ENCODE measurements at regions not wholly inside any gene's neighbourhood (a gene's known extent, or its start where the extent isn't known, plus 50 kb on each side); places are given as distances from the start of the nearest gene placed in this dataset.
"Not testable (repeated sequence)": the region's sequence is repeated elsewhere in the genome, so short reads cannot be mapped to it uniquely, and the experiment has no call there.

DNA sequence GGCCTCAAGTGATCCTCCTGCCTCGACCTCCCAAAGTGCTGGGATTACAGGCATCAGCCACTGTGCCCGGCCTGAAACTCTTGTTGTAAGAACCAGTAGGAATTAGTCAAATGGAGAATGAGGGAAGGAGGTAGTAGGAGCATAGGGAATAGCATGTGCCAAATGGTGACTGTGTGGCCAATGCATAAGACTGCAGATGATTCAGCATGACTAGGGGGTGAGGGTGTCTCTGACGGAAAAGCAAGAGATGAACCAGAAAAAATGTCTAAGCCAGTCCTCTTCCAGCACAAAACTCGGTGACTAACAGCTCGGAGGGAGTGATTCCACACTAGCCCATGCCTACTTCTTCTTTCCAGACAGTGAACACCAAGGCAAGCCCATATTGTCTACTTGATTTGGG is 58.2 kb upstream of the DUSP21 start:
- Histone ChIP-seq H3K27me3 (no peaks in the 10 kb centered on the region), H3K4me3 (no peak overlapping the region), H3K27ac (no peak overlapping the region), H3K9me3 (no peaks in the 10 kb centered on the region), H3K36me3 (no peaks in the 10 kb centered on the region), H3K4me1 (no peaks in the 10 kb centered on the region)
- TF ChIP-seq POLR2AphosphoS5 (IDR thresholded peaks at IDR 0.05; ENCODE audit: insufficient read depth in 1 of 2, low read depth in 1 of 2) (no peak), POLR2A (IDR thresholded peaks at IDR 0.05) (no peak)
- TF ChIP-seq, protein P1, sequence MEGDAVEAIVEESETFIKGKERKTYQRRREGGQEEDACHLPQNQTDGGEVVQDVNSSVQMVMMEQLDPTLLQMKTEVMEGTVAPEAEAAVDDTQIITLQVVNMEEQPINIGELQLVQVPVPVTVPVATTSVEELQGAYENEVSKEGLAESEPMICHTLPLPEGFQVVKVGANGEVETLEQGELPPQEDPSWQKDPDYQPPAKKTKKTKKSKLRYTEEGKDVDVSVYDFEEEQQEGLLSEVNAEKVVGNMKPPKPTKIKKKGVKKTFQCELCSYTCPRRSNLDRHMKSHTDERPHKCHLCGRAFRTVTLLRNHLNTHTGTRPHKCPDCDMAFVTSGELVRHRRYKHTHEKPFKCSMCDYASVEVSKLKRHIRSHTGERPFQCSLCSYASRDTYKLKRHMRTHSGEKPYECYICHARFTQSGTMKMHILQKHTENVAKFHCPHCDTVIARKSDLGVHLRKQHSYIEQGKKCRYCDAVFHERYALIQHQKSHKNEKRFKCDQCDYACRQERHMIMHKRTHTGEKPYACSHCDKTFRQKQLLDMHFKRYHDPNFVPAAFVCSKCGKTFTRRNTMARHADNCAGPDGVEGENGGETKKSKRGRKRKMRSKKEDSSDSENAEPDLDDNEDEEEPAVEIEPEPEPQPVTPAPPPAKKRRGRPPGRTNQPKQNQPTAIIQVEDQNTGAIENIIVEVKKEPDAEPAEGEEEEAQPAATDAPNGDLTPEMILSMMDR (IDR thresholded peaks at IDR 0.05) = no peak
- intact Hi-C loops (cut with DNase I) = no loop called here
- DNase-seq (ENCODE audit: extremely low spot score in 2 of 2) = no peak

DNA sequence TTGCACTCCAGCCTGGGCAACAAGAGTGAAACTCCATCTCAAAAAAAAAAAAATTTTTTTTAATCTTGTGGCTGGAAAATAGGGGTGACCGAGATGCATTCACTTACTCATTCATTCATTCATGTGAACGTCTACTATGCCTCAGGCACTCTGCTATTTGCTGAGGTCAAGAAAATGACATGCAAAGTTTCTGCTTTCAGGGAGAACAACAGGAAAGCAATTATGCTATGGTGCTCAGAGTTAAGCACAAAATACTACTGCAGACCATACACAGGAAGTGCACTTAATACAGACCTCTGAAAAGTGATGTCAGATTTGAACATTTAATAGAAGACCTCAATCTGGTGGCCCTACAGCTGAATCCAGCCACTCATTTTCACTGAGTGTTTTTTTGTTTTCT is 59.6 kb upstream of the DUSP21 start:
- H3K27me3 ChIP-seq = no peaks in the 10 kb centered on the region

DNA sequence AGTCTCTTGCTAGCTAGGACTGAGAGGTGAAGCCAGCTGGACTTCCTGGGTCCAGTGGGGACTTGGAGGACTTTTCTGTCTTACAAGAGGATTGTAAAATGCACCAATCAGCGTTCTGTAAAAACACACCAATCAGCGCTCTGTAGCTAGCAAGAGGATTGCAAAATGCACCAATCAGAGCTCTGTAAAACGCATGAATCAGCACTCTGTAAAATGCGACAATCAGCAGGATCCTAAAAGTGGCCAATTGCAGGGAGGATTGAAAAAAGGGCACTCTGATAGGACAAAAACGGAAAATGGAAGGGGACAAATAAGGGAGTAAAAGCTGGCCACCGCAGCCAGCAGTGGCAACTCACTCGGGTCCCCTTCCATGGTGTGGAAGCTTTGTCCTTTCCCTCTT is 65.6 kb upstream of the DUSP21 start:
- Histone ChIP-seq H3K4me3 (no peak overlapping the region), H3K9me3 (no peaks in the 10 kb centered on the region), H3K27ac (no peak overlapping the region), H3K27me3 (no peaks in the 10 kb centered on the region), H3K4me1 (no peaks in the 10 kb centered on the region), H3K36me3 (no peaks in the 10 kb centered on the region)
- intact Hi-C loops (cut with DNase I) = no loop called here
- no peak for TF ChIP-seq POLR2A (IDR thresholded peaks at IDR 0.05)
- no peak for TF ChIP-seq POLR2AphosphoS5 (IDR thresholded peaks at IDR 0.05; ENCODE audit: insufficient read depth in 1 of 2, low read depth in 1 of 2)
- TF ChIP-seq, protein P1 (IDR thresholded peaks at IDR 0.05) = no peak
- DNase-seq (ENCODE audit: extremely low spot score in 2 of 2) = no peak

More for the DNA sequence above, 59.6 kb upstream of the DUSP21 start:
- Histone ChIP-seq H3K4me1 (no peaks in the 10 kb centered on the region), H3K9me3 (no peaks in the 10 kb centered on the region), H3K36me3 (no peaks in the 10 kb centered on the region), H3K4me3 (no peak overlapping the region), H3K27ac (no peak overlapping the region)
- no peak for DNase-seq (ENCODE audit: extremely low spot score in 2 of 2)
- intact Hi-C loops (cut with DNase I) = no loop called here
- TF ChIP-seq POLR2A (IDR thresholded peaks at IDR 0.05) (no peak), POLR2AphosphoS5 (IDR thresholded peaks at IDR 0.05; ENCODE audit: insufficient read depth in 1 of 2, low read depth in 1 of 2) (no peak)
- TF ChIP-seq, protein P1 (IDR thresholded peaks at IDR 0.05) = no peak

DNA sequence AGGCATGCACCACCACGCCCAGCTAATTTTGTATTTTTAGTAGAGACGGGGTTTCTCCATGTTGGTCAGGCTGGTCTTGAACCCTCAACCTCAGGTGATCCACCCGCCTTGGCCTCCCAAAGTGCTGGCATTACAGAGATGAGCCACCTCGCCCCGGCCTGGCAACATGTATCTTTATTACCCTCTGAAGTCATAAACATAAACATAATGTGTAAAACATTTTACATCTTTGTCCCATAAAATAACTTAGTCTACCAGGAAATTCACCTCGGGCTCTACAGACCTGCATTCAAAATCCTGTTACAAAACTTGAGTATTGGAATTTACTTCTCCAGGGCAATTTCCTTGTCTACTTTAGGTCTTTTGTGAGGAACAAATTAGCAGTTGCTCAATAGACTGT is 68.1 kb upstream of the DUSP21 start:
- Histone ChIP-seq H3K4me3 (no peak overlapping the region), H3K27me3 (no peaks in the 10 kb centered on the region), H3K4me1 (no peaks in the 10 kb centered on the region), H3K9me3 (no peaks in the 10 kb centered on the region), H3K27ac (no peak overlapping the region), H3K36me3 (no peaks in the 10 kb centered on the region)
- intact Hi-C loops (cut with DNase I) = no loop called here
- no peak for DNase-seq (ENCODE audit: extremely low spot score in 2 of 2)
- TF ChIP-seq POLR2A (IDR thresholded peaks at IDR 0.05) (no peak), POLR2AphosphoS5 (IDR thresholded peaks at IDR 0.05; ENCODE audit: insufficient read depth in 1 of 2, low read depth in 1 of 2) (no peak)
- TF ChIP-seq, protein P1 (IDR thresholded peaks at IDR 0.05) = no peak

DNA sequence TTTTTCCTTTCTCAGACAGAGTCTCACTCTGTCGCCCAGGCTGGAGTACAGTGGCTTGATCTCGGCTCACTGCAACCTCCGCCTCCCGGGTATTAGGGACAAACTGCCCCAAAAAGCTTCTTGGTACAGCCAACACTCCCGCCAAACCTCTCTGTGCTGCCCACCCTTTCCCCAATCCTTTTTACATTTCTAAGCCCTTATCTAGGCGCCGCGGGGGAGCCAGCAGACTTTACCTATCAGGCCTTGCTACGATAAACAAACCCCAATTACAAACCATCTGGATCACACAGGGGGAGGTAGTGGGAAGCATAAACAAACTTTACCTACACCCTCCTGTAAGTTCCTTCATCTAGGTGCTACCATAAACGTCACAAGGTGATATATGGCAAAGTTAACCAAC is 69.8 kb upstream of the DUSP21 start:
- DNase-seq (ENCODE audit: extremely low spot score in 2 of 2); H3K27ac ChIP-seq; H3K27me3 ChIP-seq; H3K4me1 ChIP-seq; H3K4me3 ChIP-seq; H3K9me3 ChIP-seq; H3K36me3 ChIP-seq; intact Hi-C loops (cut with DNase I): not testable (repeated sequence)

DNA sequence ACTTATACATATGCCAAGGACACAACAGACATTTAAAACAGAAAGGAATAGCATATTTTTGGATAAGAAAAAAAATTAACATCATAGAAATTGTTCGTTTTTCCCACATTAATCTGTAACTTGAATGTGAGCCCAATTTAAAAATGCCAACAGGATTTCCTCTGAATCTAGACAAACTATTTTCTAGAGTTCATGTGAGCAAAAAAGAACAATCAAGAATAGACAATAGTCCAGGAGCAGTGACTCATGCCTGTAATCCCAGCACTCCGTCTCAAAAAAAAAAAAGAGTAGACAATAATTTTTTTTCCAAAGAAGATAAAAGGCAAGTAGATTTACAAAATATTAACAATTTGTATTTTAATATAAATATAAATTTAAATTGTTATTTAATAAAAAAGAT is 73.7 kb upstream of the DUSP21 start:
- H3K4me1 ChIP-seq = no peaks in the 10 kb centered on the region

More for the DNA sequence above, 73.7 kb upstream of the DUSP21 start:
- intact Hi-C loops (cut with DNase I) = no loop called here
- Histone ChIP-seq H3K9me3 (no peaks in the 10 kb centered on the region), H3K27me3 (no peaks in the 10 kb centered on the region), H3K36me3 (no peaks in the 10 kb centered on the region), H3K27ac (no peak overlapping the region), H3K4me3 (no peak overlapping the region)
- DNase-seq (ENCODE audit: extremely low spot score in 2 of 2) = no peak
- TF ChIP-seq POLR2AphosphoS5 (IDR thresholded peaks at IDR 0.05; ENCODE audit: insufficient read depth in 1 of 2, low read depth in 1 of 2) (no peak), POLR2A (IDR thresholded peaks at IDR 0.05) (no peak)
- TF ChIP-seq, protein P1 (IDR thresholded peaks at IDR 0.05) = no peak

Data from vagina (tissue), 2 donors.